SW480 (cell line): ENCODE measurements at regions not wholly inside any gene's neighbourhood (a gene's known extent, or its start where the extent isn't known, plus 50 kb on each side); places are given as distances from the start of the nearest gene placed in this dataset.

Experiments
- DNase-seq: peaks from one replicate; pipeline ENCODE4 v3.0.0-alpha.2; 2016; ENCODE audit warnings: low spot score

DNA sequence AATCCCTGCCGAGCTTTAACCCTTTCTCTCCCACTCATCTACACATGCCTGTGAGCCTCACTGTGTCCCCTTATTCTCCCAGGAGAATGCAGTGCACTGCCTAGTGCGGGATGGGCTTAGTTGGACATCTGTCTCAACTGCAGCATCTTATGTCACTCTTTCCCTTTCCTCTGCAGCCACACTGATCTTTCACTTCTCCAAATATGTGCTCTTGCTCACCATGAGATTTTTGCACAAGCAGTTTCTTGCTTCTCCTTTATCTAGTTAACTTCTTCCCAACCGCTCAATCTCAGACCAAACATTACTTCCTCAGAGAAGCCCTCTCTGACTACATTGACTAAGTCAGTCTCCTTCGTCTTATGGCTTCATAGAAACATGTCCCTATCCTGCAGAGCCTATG lies 292.3 kb downstream of the KBTBD8 start:
- no peak for DNase-seq

- peak; percentile 3 for DNase-seq
Measured at GRCh38 chr3:67291287-67292252, 293.5 kb downstream of the KBTBD8 start.

- DNase-seq: no peak
Measured at GRCh38 chr3:67292356-67293121, 294.4 kb downstream of the KBTBD8 start.

GRCh38 chr3:67294341-67294740 lies 296.2 kb downstream of the KBTBD8 start:
- DNase-seq: no peak

DNA sequence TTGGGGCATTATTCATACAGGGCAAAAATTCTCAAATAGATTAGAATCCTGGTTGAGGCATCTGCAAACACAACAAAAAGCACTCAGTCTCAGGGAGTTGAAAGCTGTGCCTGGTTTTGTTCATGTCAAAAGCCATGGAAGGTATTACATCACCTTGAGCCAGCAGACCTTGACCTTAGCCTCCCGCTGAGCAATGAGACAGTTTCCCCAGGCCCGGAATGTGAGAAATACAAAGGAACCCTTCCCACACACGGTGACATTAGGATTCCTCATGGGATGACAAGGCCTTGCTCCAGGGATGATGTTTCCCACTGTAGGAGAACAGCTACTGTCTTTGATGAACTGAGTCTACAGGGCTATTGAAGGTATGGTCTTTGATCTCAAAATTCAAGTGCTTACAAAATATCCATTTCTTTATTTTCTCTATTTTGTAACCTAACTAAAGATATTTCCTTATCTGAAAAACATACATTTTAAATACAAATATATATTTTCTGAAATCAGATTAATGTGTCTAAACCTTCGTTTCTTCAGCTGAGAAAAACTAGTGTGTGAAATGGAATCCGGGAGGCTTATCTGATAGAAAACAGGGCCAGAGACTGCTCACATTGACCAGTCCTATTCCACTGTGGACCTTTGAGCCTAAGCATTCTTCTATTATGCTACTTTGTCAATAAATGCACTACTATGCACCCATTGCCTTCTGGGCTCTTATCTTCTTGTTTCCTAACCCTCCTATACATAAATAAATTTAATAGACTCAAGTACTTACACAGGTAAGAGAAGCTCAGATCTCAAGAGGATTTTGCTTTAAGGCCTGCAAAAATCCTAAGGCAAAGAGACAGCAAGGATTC lies 298.2 kb downstream of the KBTBD8 start:
- DNase-seq: no peak

DNA sequence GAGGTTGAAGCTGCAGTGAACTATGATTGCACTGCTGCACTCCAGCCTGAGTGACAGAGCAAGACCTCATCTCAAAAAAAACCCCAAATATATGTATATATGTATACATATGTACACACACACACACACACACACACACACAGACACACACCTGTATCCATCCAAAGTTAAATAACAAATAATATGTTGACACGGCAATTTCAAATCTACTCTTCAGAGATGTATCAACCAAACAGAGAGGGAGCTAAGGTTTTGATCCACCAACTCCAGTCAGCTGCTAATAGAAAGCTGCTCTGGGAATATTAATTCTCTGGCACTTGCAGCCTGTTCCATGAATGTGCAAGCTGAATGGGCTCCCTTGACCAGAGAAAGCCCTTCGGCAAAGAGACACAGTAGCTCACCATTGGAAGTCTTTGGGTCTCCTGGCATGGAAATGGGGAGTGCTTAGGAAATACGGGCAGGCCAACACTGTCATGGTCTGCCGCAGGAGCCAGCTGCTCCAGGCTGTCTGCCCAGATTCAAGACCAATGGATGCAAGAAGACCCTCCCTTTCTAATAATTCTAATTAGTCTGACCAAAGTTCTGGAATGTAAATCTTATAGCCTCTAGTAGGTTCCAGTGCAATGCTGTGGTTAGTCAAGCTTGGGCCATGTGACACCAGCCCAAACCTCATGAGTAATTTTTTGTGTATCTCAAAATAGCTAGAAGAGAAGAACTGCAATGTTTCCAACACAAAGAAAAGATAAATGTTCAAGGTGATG lies 299.8 kb downstream of the KBTBD8 start:
- DNase-seq: no peak

DNA sequence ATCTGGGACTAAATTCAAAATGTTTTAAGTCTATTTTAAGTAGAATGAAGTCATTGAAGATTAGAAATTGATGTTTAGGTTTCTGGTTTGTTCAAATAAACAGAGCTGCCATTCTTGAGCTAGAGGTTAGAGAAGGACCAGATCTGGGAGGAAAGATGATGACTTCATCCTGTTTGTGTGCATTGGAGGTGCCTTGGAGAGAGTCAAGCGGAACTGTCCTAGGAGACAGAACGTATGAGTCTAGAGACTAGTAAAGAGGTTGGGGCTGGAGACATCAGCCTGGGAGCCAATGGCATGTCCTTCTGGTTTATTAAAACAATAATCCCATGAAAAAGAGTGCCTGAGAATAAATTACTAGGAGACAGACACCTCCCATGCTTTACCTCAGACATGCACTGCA lies 303.4 kb downstream of the KBTBD8 start:
- no peak for DNase-seq

- no peak for DNase-seq
Measured at GRCh38 chr3:67302489-67302888, 304.4 kb downstream of the KBTBD8 start.

DNA sequence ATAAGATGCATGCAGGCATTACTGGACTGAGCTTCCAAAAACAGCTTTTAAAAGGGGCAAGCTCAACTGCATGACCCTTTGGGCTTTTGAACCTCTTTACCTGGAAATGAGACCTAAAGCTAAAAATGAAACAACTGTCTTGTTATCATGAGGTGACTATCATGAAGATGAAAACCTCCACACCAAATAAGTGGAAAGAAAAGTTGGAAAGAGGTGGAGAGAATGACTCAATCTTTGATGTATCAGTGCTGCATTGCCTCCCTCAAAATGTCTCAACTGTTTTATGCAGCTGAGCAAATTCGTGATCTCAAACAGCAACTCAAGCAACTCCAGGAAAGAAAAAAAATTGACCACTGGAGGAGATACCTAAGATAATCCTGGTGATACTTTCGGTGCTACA lies 307.1 kb downstream of the KBTBD8 start:
- no peak for DNase-seq

DNA sequence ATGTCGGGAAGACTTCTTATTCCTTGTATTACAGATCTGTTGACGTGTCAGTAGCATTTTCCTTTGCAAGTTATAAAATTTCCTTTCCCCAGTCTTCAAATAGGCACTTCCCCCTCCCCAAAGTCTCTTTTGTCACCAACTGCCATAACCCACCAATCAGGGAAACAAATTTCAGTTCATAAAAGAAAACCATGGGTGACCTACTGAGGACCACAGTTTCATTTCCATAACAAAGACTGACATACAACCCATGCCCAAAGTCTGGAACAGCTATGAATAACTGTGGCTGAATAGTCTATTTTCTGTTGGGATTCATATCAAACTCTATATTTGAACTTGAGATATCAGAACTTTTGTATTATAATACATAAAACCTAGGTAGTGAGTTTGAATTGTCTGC lies 307.8 kb downstream of the KBTBD8 start:
- no peak for DNase-seq

GRCh38 chr3:67311440-67311839 lies 313.3 kb downstream of the KBTBD8 start:
- no peak for DNase-seq

GRCh38 chr3:67312155-67312554 lies 314.0 kb downstream of the KBTBD8 start:
- no peak for DNase-seq

DNA sequence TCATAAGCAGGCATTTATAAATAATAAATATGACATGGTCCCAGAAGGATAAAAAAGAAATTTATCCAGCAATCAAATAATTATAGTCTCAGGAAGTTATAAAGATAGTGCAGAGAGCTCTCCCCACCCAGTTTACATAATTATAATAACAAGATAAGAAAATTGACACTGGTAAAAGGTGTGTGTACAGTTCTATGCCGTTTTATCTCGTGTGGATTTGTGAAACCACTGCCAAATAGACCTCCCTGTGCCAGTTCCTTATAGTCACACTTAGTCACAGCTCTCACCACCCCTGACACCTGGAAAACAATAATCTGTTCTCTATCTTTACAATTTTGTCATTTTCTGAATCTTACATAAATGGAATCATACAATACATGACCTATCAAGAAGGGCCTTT lies 320.1 kb downstream of the KBTBD8 start:
- DNase-seq: no peak

DNA sequence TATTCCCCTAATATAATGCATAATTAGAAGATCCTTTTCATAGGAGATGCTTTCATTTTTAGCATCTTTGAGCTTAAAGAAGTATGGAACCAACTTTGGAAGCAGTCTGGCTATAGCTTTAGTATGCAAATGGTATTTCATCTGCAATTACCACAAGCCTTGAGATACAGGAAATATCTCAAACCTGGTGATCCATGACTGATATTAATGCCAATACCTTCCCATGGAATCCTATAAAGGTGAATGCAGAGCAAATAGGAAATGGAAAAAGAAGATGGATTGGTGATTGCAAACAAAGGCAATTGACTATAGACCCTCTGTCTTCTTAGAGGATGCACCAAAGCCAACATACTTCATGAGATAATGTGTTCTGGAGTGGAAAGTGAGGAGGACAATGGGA lies 326.4 kb downstream of the KBTBD8 start:
- DNase-seq: no peak
